Esophagus muscularis mucosa (tissue), 3 donors: ENCODE measurements at regions not wholly inside any gene's neighbourhood (a gene's known extent, or its start where the extent isn't known, plus 50 kb on each side); places are given as distances from the start of the nearest gene placed in this dataset.

Experiments used
- CTCF ChIP-seq, 3 experiments: fragments of 200-600 bp in 2 of 3; fragments of 450-650 bp in 1 of 3; sonication (generic) in 2 of 3; IDR thresholded peaks; one replicate each; pipeline ENCODE4 v1.5.1; 2017 to 2019; ENCODE audit warnings: antibody characterized with exemption in 3 of 3, mild to moderate bottlenecking in 2 of 3, moderate library complexity in 1 of 3
- EP300 ChIP-seq: sonication (generic); formaldehyde crosslinking; IDR thresholded peaks from one replicate; pipeline ENCODE4 v1.6.1; 2017; ENCODE audit warnings: antibody characterized with exemption

- TF ChIP-seq EP300 (no peak), CTCF (IDR thresholded peaks at IDR 0.05) (no peak)
These were observed 69.9 kb upstream of the KBTBD8 start for GRCh38 chr3:66928252-66928651.
